VCaP (cell line): ENCODE measurements at regions not wholly inside any gene's neighbourhood (a gene's known extent, or its start where the extent isn't known, plus 50 kb on each side); places are given as distances from the start of the nearest gene placed in this dataset.

Experiments used
- H3K27ac ChIP-seq: fragments of 450-650 bp; 2 replicates; pipeline ENCODE4 v1.5.1; 2017
- CTCF ChIP-seq: fragments of 450-650 bp; conservative IDR thresholded peaks from 2 replicates; pipeline ENCODE4 v1.5.1; 2017; ENCODE audit warnings: mild to moderate bottlenecking, moderate library complexity

DNA sequence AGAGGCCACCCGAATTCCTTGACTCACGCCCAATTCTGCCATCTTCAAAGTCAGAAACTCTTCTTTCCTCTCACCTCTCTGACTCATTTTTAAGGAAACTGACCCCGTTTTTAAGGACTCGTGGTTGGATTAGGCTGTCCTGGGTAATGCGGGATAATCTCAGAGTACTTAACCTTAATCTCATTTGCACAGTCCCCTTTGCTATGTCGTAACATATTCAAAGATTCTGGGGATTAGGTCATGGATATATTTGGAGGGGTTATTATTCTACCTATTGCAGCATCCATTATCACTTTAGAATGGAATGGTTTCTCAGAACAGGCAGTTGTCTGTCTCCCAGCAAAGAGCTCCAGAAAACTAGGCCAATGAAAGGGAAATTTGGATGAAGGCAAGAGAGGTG lies 80.8 kb upstream of the IL12B start:
- no peak overlapping the region for H3K27ac ChIP-seq
- no peak for TF ChIP-seq CTCF

- no peak overlapping the region for H3K27ac ChIP-seq
- TF ChIP-seq CTCF = no peak
Measured at GRCh38 chr5:159412284-159413046, 82.2 kb upstream of the IL12B start.

- no peak overlapping the region for H3K27ac ChIP-seq
- TF ChIP-seq CTCF = no peak
Measured at GRCh38 chr5:159414021-159414420, 83.7 kb upstream of the IL12B start.

- no peak for TF ChIP-seq CTCF
- H3K27ac ChIP-seq = no peak overlapping the region
Measured at GRCh38 chr5:159415301-159415937, 85.1 kb upstream of the IL12B start.

DNA sequence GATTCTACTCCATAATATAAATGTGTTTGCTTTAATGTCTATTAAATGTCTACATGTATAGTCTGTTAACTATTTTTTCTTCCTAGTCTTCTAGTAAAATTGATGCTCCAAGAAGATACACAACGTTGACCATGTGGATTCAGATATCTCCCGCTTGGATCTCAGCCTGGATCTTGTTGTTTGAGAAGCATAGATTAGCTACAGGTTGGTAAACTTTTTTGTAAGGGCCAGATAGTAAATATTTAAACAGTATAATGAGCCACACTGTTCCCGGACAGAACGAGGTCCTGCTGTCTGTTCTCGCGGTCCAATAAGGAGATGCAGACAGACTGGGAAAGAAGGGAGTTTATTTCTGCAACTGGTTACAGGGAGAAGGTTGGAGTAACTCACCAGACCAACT lies 86.2 kb upstream of the IL12B start:
- no peak overlapping the region for H3K27ac ChIP-seq
- no peak for TF ChIP-seq CTCF

GRCh38 chr5:159417170-159417569 lies 86.9 kb upstream of the IL12B start:
- no peak overlapping the region for H3K27ac ChIP-seq
- no peak for TF ChIP-seq CTCF

- H3K27ac ChIP-seq = no peak overlapping the region
- no peak for TF ChIP-seq CTCF
Measured at GRCh38 chr5:159419576-159419975, 89.3 kb upstream of the IL12B start.
